ENCODE measurements at regions not wholly inside any gene's neighbourhood (a gene's known extent, or its start where the extent isn't known, plus 50 kb on each side); places are given as distances from the start of the nearest gene placed in this dataset.

GRCh38 chr2:176554101-176555048, 285.1 kb downstream of the MTX2 start:
- intact Hi-C loops (cut with DNase I) = loop anchor here in 1 of 2 donors (5.0 kb wide), 2 partner anchors 417 to 427 kb away; partner anchors contain the start of gene HOXD8
- H3K4me1 ChIP-seq = peaks cover 2 to 12% of the 10 kb centered on the region in 2 donors
- H3K27ac ChIP-seq = peak overlapping the region in 1 of 2 donors; percentile 13
- peaks cover 14 to 68% of the 10 kb centered on the region in 2 donors for H3K27me3 ChIP-seq
- H3K4me3 ChIP-seq = peak overlapping the region; percentile 12 to 28
- ATAC-seq (peak; percentile 89), DNase-seq (peak in 2 of 4 donors; percentile 81 to 84)
- H3K36me3 ChIP-seq = no peaks in the 10 kb centered on the region
- no peaks in the 10 kb centered on the region for H3K9me3 ChIP-seq
- peak; percentile 55 to 80 for TF ChIP-seq CTCF (IDR thresholded peaks at IDR 0.05)

GRCh38 chr2:176555112-176555511, 285.9 kb downstream of the MTX2 start:
- no peak overlapping the region for H3K27ac ChIP-seq
- ATAC-seq (no peak), DNase-seq (no peak)
- H3K4me1 ChIP-seq = peaks cover 2 to 12% of the 10 kb centered on the region in 2 donors
- H3K27me3 ChIP-seq = peaks cover 14 to 72% of the 10 kb centered on the region in 2 donors
- no peak overlapping the region for H3K4me3 ChIP-seq
- H3K9me3 ChIP-seq = no peaks in the 10 kb centered on the region
- intact Hi-C loops (cut with DNase I) = loop anchor here in 1 of 2 donors (5.0 kb wide), 1 partner anchor 418 kb away; no protein-coding TSS in a partner anchor
- H3K36me3 ChIP-seq = no peaks in the 10 kb centered on the region
- no peak for TF ChIP-seq CTCF (IDR thresholded peaks at IDR 0.05)

GRCh38 chr2:176555781-176556180, 286.5 kb downstream of the MTX2 start:
- H3K4me3 ChIP-seq = no peak overlapping the region
- ATAC-seq (no peak), DNase-seq (no peak)
- H3K27ac ChIP-seq = no peak overlapping the region
- TF ChIP-seq CTCF (IDR thresholded peaks at IDR 0.05) = no peak
- H3K9me3 ChIP-seq = no peaks in the 10 kb centered on the region
- H3K36me3 ChIP-seq = no peaks in the 10 kb centered on the region
- intact Hi-C loops (cut with DNase I) = loop anchor here in 1 of 2 donors (5.0 kb wide), 1 partner anchor 418 kb away; no protein-coding TSS in a partner anchor
- peaks cover 2 to 12% of the 10 kb centered on the region in 2 donors for H3K4me1 ChIP-seq
- H3K27me3 ChIP-seq = peaks cover 14 to 78% of the 10 kb centered on the region in 2 donors

- intact Hi-C loops (cut with DNase I) = loop anchor here in 1 of 2 donors (5.0 kb wide), 1 partner anchor 419 kb away; no protein-coding TSS in a partner anchor
- no peak for DNase-seq
- no peak for ATAC-seq
- Histone ChIP-seq H3K4me1 (peaks cover 2 to 12% of the 10 kb centered on the region in 2 donors), H3K27me3 (peaks cover 14 to 83% of the 10 kb centered on the region in 2 donors), H3K36me3 (no peaks in the 10 kb centered on the region), H3K4me3 (no peak overlapping the region), H3K9me3 (no peaks in the 10 kb centered on the region), H3K27ac (no peak overlapping the region)
- no peak for TF ChIP-seq CTCF (IDR thresholded peaks at IDR 0.05)
Measured at GRCh38 chr2:176556373-176556772, 287.1 kb downstream of the MTX2 start.

- H3K9me3 ChIP-seq = no peaks in the 10 kb centered on the region
- H3K27ac ChIP-seq = no peak overlapping the region
- no peak for ATAC-seq
- no peak overlapping the region for H3K4me3 ChIP-seq
- no peaks in the 10 kb centered on the region for H3K36me3 ChIP-seq
- no peak for TF ChIP-seq CTCF (IDR thresholded peaks at IDR 0.05)
- H3K27me3 ChIP-seq = peaks cover 14 to 84% of the 10 kb centered on the region in 2 donors
- intact Hi-C loops (cut with DNase I) = loop anchor here in 1 of 2 donors (5.0 kb wide), 1 partner anchor 421 kb away; no protein-coding TSS in a partner anchor
- peaks cover 2 to 12% of the 10 kb centered on the region in 2 donors for H3K4me1 ChIP-seq
- DNase-seq = no peak
Measured at GRCh38 chr2:176557821-176558220, 288.6 kb downstream of the MTX2 start.

Measured in left lung (tissue), 4 donors.